ENCODE measurements at regions not wholly inside any gene's neighbourhood (a gene's known extent, or its start where the extent isn't known, plus 50 kb on each side); places are given as distances from the start of the nearest gene placed in this dataset.

GRCh38 chr7:132034748-132035416, 478.5 kb upstream of the PODXL start:
- ChIA-PET CTCF (no interaction called here), POLR2A (no interaction called here)
- intact Hi-C loops (cut with micrococcal nuclease) = no loop called here
- WGBS (ENCODE audit: insufficient coverage) = 65% methylated on average over 3 of the region's 6 CpGs
- Mint-ChIP-seq H3K4me3 (no peak overlapping the region), H3K9me3 (ENCODE audit: insufficient read depth) (no peaks in the 10 kb centered on the region), H3K4me1 (no peaks in the 10 kb centered on the region), H3K27ac (no peak overlapping the region), H3K27me3 (peaks cover 9% of the 10 kb centered on the region)
- H2AFZ ChIP-seq (ENCODE audit: insufficient read depth, low read depth, low read length, poor library complexity, severe bottlenecking) = no peak overlapping the region
- no peak overlapping the region for H3K27ac ChIP-seq (ENCODE audit: low read length in 2 of 2)
- H3K4me3 ChIP-seq (ENCODE audit: control extremely low read depth in 1 of 5, extremely low read depth in 1 of 5, insufficient read depth in 1 of 5, low read depth in 2 of 5, low read length in 4 of 5) = no peak overlapping the region
- no peak overlapping the region for H3K4me2 ChIP-seq (replicated peaks; ENCODE audit: low read depth, low read length, poor library complexity, severe bottlenecking)
- H3K79me2 ChIP-seq (ENCODE audit: control insufficient read depth, insufficient read depth, low read length) = no peaks in the 10 kb centered on the region
- no peaks in the 10 kb centered on the region for H3K4me1 ChIP-seq (ENCODE audit: control insufficient read depth in 2 of 2, insufficient read depth in 2 of 2, low read length in 2 of 2)
- no peak overlapping the region for H3K9ac ChIP-seq (ENCODE audit: low read length)
- TF ChIP-seq EZH2 (IDR thresholded peaks at IDR 0.05; ENCODE audit: borderline replicate concordance, insufficient read depth, low read depth, low read length, poor library complexity, severe bottlenecking) (no peak), CTCF (IDR thresholded peaks at IDR 0.05) (no peak)
- peaks cover 0 to 2% (median 0%) of the 10 kb centered on the region in 4 experiments for H3K27me3 ChIP-seq (replicated peaks in 1 of 4; ENCODE audit: control extremely low read depth in 1 of 4, control insufficient read depth in 3 of 4, insufficient read depth in 4 of 4, low read length in 3 of 4)
- ATAC-seq (ENCODE audit: low read depth) (no peak), DNase-seq (no peak)
- no peaks in the 10 kb centered on the region for H4K20me1 ChIP-seq (ENCODE audit: control insufficient read depth, insufficient read depth, low read length, poor library complexity, severe bottlenecking)
- H3K36me3 ChIP-seq (replicated peaks in 1 of 2; ENCODE audit: control extremely low read depth in 1 of 2, control insufficient read depth in 1 of 2, extremely low read depth in 1 of 2, insufficient read depth in 2 of 2, low read length in 1 of 2) = no peaks in the 10 kb centered on the region
- no peaks in the 10 kb centered on the region for H3K9me3 ChIP-seq (ENCODE audit: control extremely low read depth in 1 of 3, control insufficient read depth in 2 of 3, insufficient read depth in 1 of 3, low read length in 2 of 3)

DNA sequence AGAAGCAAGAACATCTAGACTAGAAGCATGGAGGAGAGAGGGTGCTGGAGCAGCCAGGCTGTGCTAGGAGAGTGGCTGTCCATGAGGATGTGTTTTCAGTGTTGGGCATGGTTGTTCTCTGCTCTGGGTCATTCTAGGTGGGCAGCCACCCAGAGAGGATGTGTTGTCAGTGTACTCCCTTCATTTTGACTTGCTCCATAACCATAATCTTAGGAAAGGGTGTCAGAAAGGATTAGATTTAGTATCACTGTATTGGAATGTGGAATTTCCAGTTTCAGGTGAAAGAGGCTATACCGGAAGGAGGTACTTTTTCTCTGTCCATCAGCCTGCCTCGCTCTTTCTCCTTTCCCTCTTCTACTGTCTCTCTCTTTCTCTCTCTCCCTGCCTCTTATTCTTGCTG, 474.5 kb upstream of the PODXL start:
- H3K79me2 ChIP-seq (ENCODE audit: control insufficient read depth, insufficient read depth, low read length) = no peaks in the 10 kb centered on the region
- ATAC-seq (ENCODE audit: low read depth) (no peak), DNase-seq (no peak)
- H3K9me3 Mint-ChIP-seq (ENCODE audit: insufficient read depth) = no peaks in the 10 kb centered on the region
- intact Hi-C loops (cut with micrococcal nuclease) = no loop called here
- H3K4me1 Mint-ChIP-seq = no peaks in the 10 kb centered on the region
- no peaks in the 10 kb centered on the region for H3K4me1 ChIP-seq (ENCODE audit: control insufficient read depth in 2 of 2, insufficient read depth in 2 of 2, low read length in 2 of 2)
- ChIA-PET CTCF (no interaction called here), POLR2A (no interaction called here)
- no peaks in the 10 kb centered on the region for H3K36me3 ChIP-seq (replicated peaks in 1 of 2; ENCODE audit: control extremely low read depth in 1 of 2, control insufficient read depth in 1 of 2, extremely low read depth in 1 of 2, insufficient read depth in 2 of 2, low read length in 1 of 2)
- no peak overlapping the region for H2AFZ ChIP-seq (ENCODE audit: insufficient read depth, low read depth, low read length, poor library complexity, severe bottlenecking)
- H3K27ac Mint-ChIP-seq = no peak overlapping the region
- 100% methylated on average over 2 of the region's 2 CpGs for WGBS (ENCODE audit: insufficient coverage)
- no peak overlapping the region for H3K4me2 ChIP-seq (replicated peaks; ENCODE audit: low read depth, low read length, poor library complexity, severe bottlenecking)
- H3K27ac ChIP-seq (ENCODE audit: low read length in 2 of 2) = no peak overlapping the region
- H3K9me3 ChIP-seq (ENCODE audit: control extremely low read depth in 1 of 3, control insufficient read depth in 2 of 3, insufficient read depth in 1 of 3, low read length in 2 of 3) = no peaks in the 10 kb centered on the region
- peaks cover 2% of the 10 kb centered on the region for H3K27me3 Mint-ChIP-seq
- no peaks in the 10 kb centered on the region for H4K20me1 ChIP-seq (ENCODE audit: control insufficient read depth, insufficient read depth, low read length, poor library complexity, severe bottlenecking)
- no peak overlapping the region for H3K4me3 ChIP-seq (ENCODE audit: control extremely low read depth in 1 of 5, extremely low read depth in 1 of 5, insufficient read depth in 1 of 5, low read depth in 2 of 5, low read length in 4 of 5)
- no peaks in the 10 kb centered on the region for H3K27me3 ChIP-seq (replicated peaks in 1 of 4; ENCODE audit: control extremely low read depth in 1 of 4, control insufficient read depth in 3 of 4, insufficient read depth in 4 of 4, low read length in 3 of 4)
- no peak for TF ChIP-seq CTCF (IDR thresholded peaks at IDR 0.05)
- no peak for TF ChIP-seq EZH2 (IDR thresholded peaks at IDR 0.05; ENCODE audit: borderline replicate concordance, insufficient read depth, low read depth, low read length, poor library complexity, severe bottlenecking)
- H3K4me3 Mint-ChIP-seq = no peak overlapping the region
- H3K9ac ChIP-seq (ENCODE audit: low read length) = no peak overlapping the region
